ENCODE measurements at regions not wholly inside any gene's neighbourhood (a gene's known extent, or its start where the extent isn't known, plus 50 kb on each side); places are given as distances from the start of the nearest gene placed in this dataset.
"Not testable (repeated sequence)": the region's sequence is repeated elsewhere in the genome, so short reads cannot be mapped to it uniquely, and the experiment has no call there.

DNA sequence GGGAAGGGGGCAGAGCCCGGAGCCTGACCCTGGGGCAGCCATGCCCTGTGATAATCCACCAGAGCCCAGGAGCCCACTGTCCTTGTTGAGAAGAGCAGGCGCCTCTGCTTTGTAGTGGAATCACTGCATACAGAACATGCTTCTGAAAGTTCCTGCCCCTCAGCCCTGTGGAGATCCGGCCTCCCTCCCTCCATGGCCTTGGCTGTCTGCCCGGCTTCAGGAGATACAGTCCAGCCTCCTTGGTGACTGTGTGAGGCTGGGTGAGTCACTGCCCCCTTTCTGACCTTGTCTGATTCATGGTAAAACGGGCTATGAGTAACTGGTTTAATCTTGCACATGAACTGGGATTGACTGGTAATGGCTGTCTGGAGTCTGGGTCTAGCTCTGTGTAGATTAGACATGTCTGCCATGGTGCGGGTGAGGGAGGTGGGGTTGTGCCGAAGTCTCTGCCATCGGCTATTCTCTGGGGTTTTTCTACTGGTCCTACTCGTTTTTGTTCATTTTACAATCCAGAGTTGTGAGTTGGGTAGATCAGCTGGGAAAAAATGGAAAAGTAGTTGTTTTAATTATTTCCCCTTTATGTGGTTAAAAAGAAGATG is 141.2 kb downstream of the NPIPB11 start (continued):
- peak; percentile 59 to 69; a peak in 3 of 4 replicates for TF ChIP-seq KDM1A (IDR thresholded peaks at IDR 0.05)
- peak in 1 of 2 experiments; percentile 63; a peak in 2 of 4 replicates for TF ChIP-seq MAZ (CRISPR knock-in tag; conservative IDR thresholded peaks at IDR 0.05 in 1 of 2, IDR thresholded peaks at IDR 0.05 in 1 of 2)
- peak; percentile 46; the same call in 1 of the 2 replicates for TF ChIP-seq HDAC2 (IDR thresholded peaks at IDR 0.05)
- peak; percentile 61; the same call in 1 of the 2 replicates for TF ChIP-seq CTBP1 (IDR thresholded peaks at IDR 0.05; ENCODE audit: borderline replicate concordance)
- peak; percentile 91 for TF ChIP-seq DPF2 (IDR thresholded peaks at IDR 0.05)
- TF ChIP-seq L3MBTL2 (IDR thresholded peaks at IDR 0.05), result peak; percentile 74
- TF ChIP-seq CREM (IDR thresholded peaks at IDR 0.05; ENCODE audit: low read depth), result 0 out of 2 replicates have a peak, but pooled peaks have one; percentile 34
- TF ChIP-seq REST (IDR thresholded peaks at IDR 0.05; ENCODE audit: borderline replicate concordance), result peak; percentile 95
- not testable (repeated sequence) for TF ChIP-seq REST (CRISPR knock-in tag; IDR thresholded peaks at IDR 0.05; ENCODE audit: low read depth); NR2C2 (CRISPR knock-in tag; IDR thresholded peaks at IDR 0.05)
- peak in 1 of 2 experiments; percentile 38; a peak in 1 of 4 replicates for TF ChIP-seq MNT (conservative IDR thresholded peaks at IDR 0.05)
- TF ChIP-seq NR2C2 (tag; IDR thresholded peaks at IDR 0.05), result peak; percentile 55
- TF ChIP-seq TRIM24 (IDR thresholded peaks at IDR 0.05), result peak; percentile 45 to 75; a peak in 3 of 4 replicates
- TF ChIP-seq ETV5 (CRISPR knock-in tag; IDR thresholded peaks at IDR 0.05; ENCODE audit: low read depth), result peak; percentile 66

Measured in K562 (cell line).